SU-DHL-6 (cell line): ENCODE measurements at regions not wholly inside any gene's neighbourhood (a gene's known extent, or its start where the extent isn't known, plus 50 kb on each side); places are given as distances from the start of the nearest gene placed in this dataset.

Source experiments
- H2AFZ ChIP-seq: fragments of 200-600 bp; sonication (generic); 2 replicates; pipeline ENCODE4 v1.6.1; 2014; ENCODE audit warnings: low read depth, mild to moderate bottlenecking, moderate library complexity, mixed read lengths, antibody characterized with exemption, low read length; ENCODE audit not compliant: severe bottlenecking
- H3F3A ChIP-seq: fragments of 200-600 bp; shearing (Covaris generic); 2 replicates; pipeline ENCODE4 v1.6.0; 2016; ENCODE audit warnings: antibody characterized with exemption, mild to moderate bottlenecking; ENCODE audit not compliant: insufficient read depth
- H3K27ac ChIP-seq: fragments of 200-600 bp; sonication (generic); 2 replicates; pipeline ENCODE4 v1.5.1; 2016; ENCODE audit warnings: low read depth, mild to moderate bottlenecking, low read length, moderate library complexity, mixed read lengths
- H3K27me3 ChIP-seq: fragments of 200-600 bp; sonication (generic), shearing (Covaris generic); 2 replicates; pipeline ENCODE4 v1.6.0; 2014; ENCODE audit warnings: mild to moderate bottlenecking, low read length
- H3K36me3 ChIP-seq: fragments of 200-600 bp; sonication (generic); 2 replicates; pipeline ENCODE4 v1.6.1; 2014; ENCODE audit warnings: mild to moderate bottlenecking, low read length, mixed read lengths
- H3K4me2 ChIP-seq: fragments of 300-600, 200-600 bp; shearing (Covaris generic), sonication (generic); 2 replicates; pipeline ENCODE4 v1.6.0; 2014; ENCODE audit warnings: low read length, low read depth, mild to moderate bottlenecking; ENCODE audit not compliant: poor library complexity, severe bottlenecking
- H3K4me3 ChIP-seq: fragments of 200-600 bp; sonication (generic); 2 replicates; pipeline ENCODE4 v1.5.1; 2014; ENCODE audit warnings: antibody characterized with exemption, low read length, mild to moderate bottlenecking, mixed read lengths; ENCODE audit not compliant: insufficient read depth, poor library complexity, severe bottlenecking
- H3K79me2 ChIP-seq: fragments of 200-600 bp; sonication (generic); 2 replicates; pipeline ENCODE4 v1.6.1; 2014; ENCODE audit warnings: mild to moderate bottlenecking, low read length, moderate library complexity; ENCODE audit not compliant: insufficient read depth
- H3K9ac ChIP-seq: fragments of 200-600 bp; sonication (generic); 2 replicates; pipeline ENCODE4 v1.7.0; 2014; ENCODE audit warnings: mild to moderate bottlenecking, low read length
- H3K9me2 ChIP-seq: fragments of 200-600 bp; sonication (generic); replicated peaks from 2 replicates; pipeline ENCODE4 v1.6.1; 2014; ENCODE audit warnings: low read length; ENCODE audit not compliant: insufficient read depth
- H3K9me3 ChIP-seq: fragments of 200-600 bp; sonication (generic); 2 replicates; pipeline ENCODE4 v1.6.1; 2014; ENCODE audit warnings: low read length, mixed read lengths; ENCODE audit not compliant: insufficient read depth
- H4K20me1 ChIP-seq: fragments of 200-600 bp; sonication (generic); 2 replicates; pipeline ENCODE4 v1.6.1; 2014; ENCODE audit warnings: low read depth, mild to moderate bottlenecking, antibody characterized with exemption, low read length, moderate library complexity, mixed read lengths
- CTCF ChIP-seq: fragments of 200-600 bp; sonication (generic); IDR thresholded peaks from one replicate; pipeline ENCODE4 v1.5.1; 2017; ENCODE audit warnings: antibody characterized with exemption, mild to moderate bottlenecking, low read length, moderate library complexity; ENCODE audit not compliant: insufficient read depth, poor library complexity, severe bottlenecking
- EZH2phosphoT487 ChIP-seq: fragments of 200-600 bp; sonication (generic), shearing (Covaris generic); conservative IDR thresholded peaks from 2 replicates; pipeline ENCODE4 v1.6.1; 2018; ENCODE audit warnings: mild to moderate bottlenecking, antibody characterized with exemption, low read length, moderate library complexity, mixed read lengths

GRCh38 chr2:121120991-121121390 lies 164.0 kb downstream of the TFCP2L1 start:
- Histone ChIP-seq H3K9me2 (no peaks in the 10 kb centered on the region), H3K79me2 (no peaks in the 10 kb centered on the region), H2AFZ (no peak overlapping the region), H3K9ac (no peak overlapping the region), H4K20me1 (no peaks in the 10 kb centered on the region), H3K9me3 (no peaks in the 10 kb centered on the region), H3K27ac (no peak overlapping the region), H3K4me2 (no peak overlapping the region), H3K36me3 (no peaks in the 10 kb centered on the region), H3K4me3 (no peak overlapping the region), H3F3A (no peaks in the 10 kb centered on the region), H3K27me3 (no peaks in the 10 kb centered on the region)
- no peak for TF ChIP-seq CTCF
- no peak for TF ChIP-seq EZH2phosphoT487

- Histone ChIP-seq H3K9me3 (no peaks in the 10 kb centered on the region), H3K4me3 (no peak overlapping the region), H3K9me2 (no peaks in the 10 kb centered on the region), H3K36me3 (no peaks in the 10 kb centered on the region), H2AFZ (no peak overlapping the region), H3K9ac (no peak overlapping the region), H3K27ac (no peak overlapping the region), H3K4me2 (no peak overlapping the region), H3F3A (no peaks in the 10 kb centered on the region), H3K27me3 (no peaks in the 10 kb centered on the region), H3K79me2 (no peaks in the 10 kb centered on the region), H4K20me1 (no peaks in the 10 kb centered on the region)
- TF ChIP-seq CTCF, result no peak
- TF ChIP-seq EZH2phosphoT487, result no peak
Measured at GRCh38 chr2:121121661-121122060, 163.3 kb downstream of the TFCP2L1 start.

GRCh38 chr2:121123268-121123667 lies 161.7 kb downstream of the TFCP2L1 start:
- Histone ChIP-seq H3F3A (no peaks in the 10 kb centered on the region), H3K36me3 (no peaks in the 10 kb centered on the region), H3K4me2 (no peak overlapping the region), H3K27ac (no peak overlapping the region), H3K9ac (no peak overlapping the region), H4K20me1 (no peaks in the 10 kb centered on the region), H3K9me3 (no peaks in the 10 kb centered on the region), H3K79me2 (no peaks in the 10 kb centered on the region), H3K9me2 (no peaks in the 10 kb centered on the region), H3K27me3 (no peaks in the 10 kb centered on the region), H2AFZ (no peak overlapping the region), H3K4me3 (no peak overlapping the region)
- TF ChIP-seq CTCF, result no peak
- no peak for TF ChIP-seq EZH2phosphoT487
